ENCODE measurements at regions not wholly inside any gene's neighbourhood (a gene's known extent, or its start where the extent isn't known, plus 50 kb on each side); places are given as distances from the start of the nearest gene placed in this dataset.

- TF ChIP-seq ZNF462 (CRISPR knock-in tag; IDR thresholded peaks at IDR 0.05): no peak
- no peak for TF ChIP-seq REST (IDR thresholded peaks at IDR 0.05; ENCODE audit: unreplicated experiment)
- TF ChIP-seq JUNB (IDR thresholded peaks at IDR 0.05; ENCODE audit: unreplicated experiment): no peak
- TF ChIP-seq ZNF331 (CRISPR knock-in tag; IDR thresholded peaks at IDR 0.05; ENCODE audit: low read depth): no peak
- TF ChIP-seq ETS1 (IDR thresholded peaks at IDR 0.05): no peak
- no peak for TF ChIP-seq ZNF114 (CRISPR knock-in tag; IDR thresholded peaks at IDR 0.05)
- TF ChIP-seq CREB1 (CRISPR knock-in tag; IDR thresholded peaks at IDR 0.05; ENCODE audit: low read depth): no peak
Observed at GRCh38 chr18:49727816-49728215, 85.5 kb downstream of the ACAA2 start (continued).

Measured in GM23338 (cell line).